ENCODE measurements at regions not wholly inside any gene's neighbourhood (a gene's known extent, or its start where the extent isn't known, plus 50 kb on each side); places are given as distances from the start of the nearest gene placed in this dataset.
A peak's percentile ranks its signal among the peaks of the same experiment; 100 is the strongest.
"Not testable (repeated sequence)": the region's sequence is repeated elsewhere in the genome, so short reads cannot be mapped to it uniquely, and the experiment has no call there.

DNA sequence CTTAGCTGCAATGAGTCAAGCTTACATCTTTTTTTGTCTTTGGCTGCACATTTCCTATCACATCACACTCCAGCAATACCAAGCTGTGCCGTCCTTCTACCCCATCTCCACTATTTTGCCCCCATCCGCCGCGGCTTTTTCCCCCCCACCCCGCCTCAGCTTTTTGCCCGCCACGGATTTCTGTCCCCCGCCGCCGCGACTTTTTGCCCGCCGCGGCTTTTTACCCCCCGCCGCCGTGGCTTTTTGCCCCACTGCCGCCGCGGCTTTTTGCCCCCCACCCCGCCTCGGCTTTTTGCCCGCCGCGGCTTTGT, 2785.4 kb downstream of the RPIA start:
- peak overlapping the region; percentile 90 for H3K27ac Mint-ChIP-seq

DNA sequence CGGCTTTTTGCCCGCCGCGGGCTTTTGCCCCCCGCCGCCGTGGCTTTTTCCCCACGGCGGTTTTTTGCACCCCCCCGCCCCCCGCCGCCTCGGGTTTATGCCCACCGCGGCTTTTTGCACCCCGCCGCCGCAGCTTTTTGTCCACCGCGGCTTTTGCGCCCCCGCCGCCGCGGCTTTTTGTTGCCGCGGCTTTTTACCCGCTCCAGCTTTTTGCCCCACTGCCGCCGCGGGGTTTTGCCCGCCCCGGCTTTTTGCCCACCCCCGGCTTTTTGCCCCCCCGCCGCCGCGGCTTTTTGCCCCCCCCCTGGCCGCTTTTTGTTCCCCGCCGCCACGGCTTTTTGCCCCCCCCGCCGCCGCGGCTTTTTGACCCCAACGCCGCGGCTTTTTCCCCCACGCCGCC, 2785.8 kb downstream of the RPIA start:
- not testable (repeated sequence) for H3K4me3 Mint-ChIP-seq; H3K27ac Mint-ChIP-seq; H3K4me1 Mint-ChIP-seq (ENCODE audit: low read depth); H3K36me3 Mint-ChIP-seq (ENCODE audit: low read depth); H3K9me3 Mint-ChIP-seq; DNase-seq (ENCODE audit: low spot score)
- peaks cover 17% of the 10 kb centered on the region for H3K27me3 Mint-ChIP-seq (ENCODE audit: low read depth)

More for the DNA sequence above, 2785.4 kb downstream of the RPIA start:
- Mint-ChIP-seq H3K27me3 (ENCODE audit: low read depth) (peaks cover 20% of the 10 kb centered on the region), H3K4me3 (peak overlapping the region; percentile 71)
- not testable (repeated sequence) for H3K36me3 Mint-ChIP-seq (ENCODE audit: low read depth); DNase-seq (ENCODE audit: low spot score); H3K9me3 Mint-ChIP-seq; H3K4me1 Mint-ChIP-seq (ENCODE audit: low read depth)

DNA sequence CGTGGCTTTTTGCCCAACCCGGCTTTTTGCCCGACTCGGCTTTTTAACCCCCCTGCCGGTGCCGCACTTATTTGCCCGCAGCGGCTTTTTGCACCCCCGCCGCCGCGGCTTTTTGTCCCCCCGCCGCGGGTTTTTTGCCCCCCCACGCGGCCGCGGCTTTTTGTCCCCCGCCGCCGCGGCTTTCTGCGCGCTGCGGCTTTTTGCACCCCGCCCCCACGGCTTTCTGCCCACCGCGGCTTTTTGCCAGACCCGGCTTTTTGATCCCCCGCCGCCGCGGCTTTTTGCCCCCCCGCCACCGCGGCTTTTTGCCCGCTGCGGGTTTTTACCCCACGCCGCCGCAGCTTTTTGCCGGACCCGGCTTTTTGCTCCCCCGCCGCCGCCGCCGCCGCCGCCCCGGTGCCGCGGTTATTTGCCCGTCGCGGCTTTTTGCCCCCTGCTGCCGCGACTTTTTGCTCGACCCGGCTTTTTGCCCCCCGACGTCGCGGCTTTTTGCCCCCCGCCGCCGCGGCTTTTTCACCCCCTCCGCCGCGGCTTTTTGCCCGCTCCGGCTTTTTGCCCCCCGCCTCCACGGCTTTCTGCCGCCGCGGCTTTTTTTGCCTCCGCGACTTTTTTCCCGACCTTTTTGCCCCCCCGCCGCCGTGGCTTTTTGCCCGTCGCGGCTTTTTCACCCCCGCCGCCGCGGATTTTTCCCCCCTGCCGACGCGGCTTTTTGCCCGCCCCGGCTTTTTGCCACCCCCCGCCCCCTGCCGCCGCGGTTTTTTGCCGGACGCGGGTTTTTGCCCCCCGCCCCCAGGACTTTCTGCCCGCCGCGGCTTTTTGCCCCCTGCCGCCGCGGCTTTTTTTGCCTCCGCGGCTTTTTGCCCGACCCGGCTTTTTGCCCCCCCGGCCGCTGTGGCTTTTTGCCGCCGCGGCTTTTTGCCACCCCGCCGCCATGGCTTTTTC, 2786.5 kb downstream of the RPIA start:
- Mint-ChIP-seq H3K4me1 (ENCODE audit: low read depth) (peaks cover 2% of the 10 kb centered on the region), H3K4me3 (no peak overlapping the region), H3K9me3 (no peaks in the 10 kb centered on the region), H3K27ac (no peak overlapping the region), H3K36me3 (ENCODE audit: low read depth) (peaks cover 1% of the 10 kb centered on the region), H3K27me3 (ENCODE audit: low read depth) (peaks cover 17% of the 10 kb centered on the region)
- DNase-seq (ENCODE audit: low spot score) = no peak

DNA sequence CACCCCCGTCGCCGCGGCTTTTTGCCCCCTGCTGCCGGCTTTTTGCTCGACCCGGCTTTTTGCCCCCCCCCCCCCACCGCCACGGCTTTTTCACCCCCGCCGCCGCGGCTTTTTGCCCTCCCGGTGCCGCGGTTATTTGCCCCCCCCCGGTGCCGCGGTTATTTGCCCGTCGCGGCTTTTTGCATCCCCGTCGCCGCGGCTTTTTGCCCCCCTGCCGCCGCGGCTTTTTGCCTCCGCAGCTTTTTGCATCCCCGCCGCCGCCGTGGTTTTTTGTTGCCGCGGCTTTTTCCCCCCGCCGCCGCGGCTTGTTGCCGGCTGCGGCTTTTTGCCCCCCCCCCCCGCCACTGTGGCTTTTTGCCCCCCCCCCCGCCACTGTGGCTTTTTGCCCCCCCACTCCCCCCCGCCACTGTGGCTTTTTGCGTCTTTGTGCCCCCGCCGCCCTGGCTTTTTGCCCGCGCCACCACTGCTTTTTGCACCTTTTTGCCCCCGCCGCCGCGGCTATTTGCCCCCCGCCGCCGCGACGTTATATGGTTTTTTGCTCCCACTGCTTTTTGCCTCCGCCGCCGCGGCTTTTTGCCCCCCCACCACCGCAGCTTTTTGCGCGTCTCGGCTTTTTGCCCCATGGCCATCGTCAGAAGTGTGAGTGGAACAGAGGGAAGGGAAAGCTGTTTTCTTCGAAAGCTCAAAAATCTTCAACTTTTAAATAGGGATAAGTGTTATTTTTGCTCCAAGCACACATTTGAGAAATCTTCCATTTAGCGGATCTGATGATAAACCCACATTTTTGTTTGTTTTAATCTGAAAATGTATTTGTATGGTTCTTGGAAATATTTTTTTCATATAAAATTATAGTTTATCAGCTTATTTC, 2787.6 kb downstream of the RPIA start:
- H3K27ac Mint-ChIP-seq = peak overlapping the region; percentile 57
- not testable (repeated sequence) for DNase-seq (ENCODE audit: low spot score); H3K9me3 Mint-ChIP-seq; H3K36me3 Mint-ChIP-seq (ENCODE audit: low read depth); H3K4me1 Mint-ChIP-seq (ENCODE audit: low read depth)
- H3K27me3 Mint-ChIP-seq (ENCODE audit: low read depth) = peaks cover 17% of the 10 kb centered on the region
- H3K4me3 Mint-ChIP-seq = peak overlapping the region; percentile 40

DNA sequence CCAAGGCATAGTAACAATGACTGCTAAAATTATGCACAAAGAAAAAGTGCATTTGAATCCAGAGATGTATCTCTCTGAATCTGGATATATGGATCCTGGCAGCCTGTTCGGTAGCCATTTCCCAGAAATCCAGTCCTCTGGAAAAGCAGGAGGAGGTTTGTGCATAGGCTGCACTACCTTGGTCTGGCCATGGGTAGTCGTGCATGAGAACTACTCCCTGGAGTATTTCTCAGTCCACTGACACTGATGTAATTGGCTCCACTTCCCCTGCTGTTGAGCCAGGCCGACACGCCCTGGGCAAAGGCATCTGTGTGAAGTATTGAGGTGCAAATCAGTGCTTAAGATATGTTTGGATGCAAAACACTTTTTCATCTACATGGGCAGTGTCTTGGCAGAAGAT, 2793.8 kb downstream of the RPIA start:
- H3K9me3 Mint-ChIP-seq; H3K4me1 Mint-ChIP-seq (ENCODE audit: low read depth); H3K4me3 Mint-ChIP-seq; DNase-seq (ENCODE audit: low spot score); H3K27ac Mint-ChIP-seq; H3K27me3 Mint-ChIP-seq (ENCODE audit: low read depth); H3K36me3 Mint-ChIP-seq (ENCODE audit: low read depth): not testable (repeated sequence)

DNA sequence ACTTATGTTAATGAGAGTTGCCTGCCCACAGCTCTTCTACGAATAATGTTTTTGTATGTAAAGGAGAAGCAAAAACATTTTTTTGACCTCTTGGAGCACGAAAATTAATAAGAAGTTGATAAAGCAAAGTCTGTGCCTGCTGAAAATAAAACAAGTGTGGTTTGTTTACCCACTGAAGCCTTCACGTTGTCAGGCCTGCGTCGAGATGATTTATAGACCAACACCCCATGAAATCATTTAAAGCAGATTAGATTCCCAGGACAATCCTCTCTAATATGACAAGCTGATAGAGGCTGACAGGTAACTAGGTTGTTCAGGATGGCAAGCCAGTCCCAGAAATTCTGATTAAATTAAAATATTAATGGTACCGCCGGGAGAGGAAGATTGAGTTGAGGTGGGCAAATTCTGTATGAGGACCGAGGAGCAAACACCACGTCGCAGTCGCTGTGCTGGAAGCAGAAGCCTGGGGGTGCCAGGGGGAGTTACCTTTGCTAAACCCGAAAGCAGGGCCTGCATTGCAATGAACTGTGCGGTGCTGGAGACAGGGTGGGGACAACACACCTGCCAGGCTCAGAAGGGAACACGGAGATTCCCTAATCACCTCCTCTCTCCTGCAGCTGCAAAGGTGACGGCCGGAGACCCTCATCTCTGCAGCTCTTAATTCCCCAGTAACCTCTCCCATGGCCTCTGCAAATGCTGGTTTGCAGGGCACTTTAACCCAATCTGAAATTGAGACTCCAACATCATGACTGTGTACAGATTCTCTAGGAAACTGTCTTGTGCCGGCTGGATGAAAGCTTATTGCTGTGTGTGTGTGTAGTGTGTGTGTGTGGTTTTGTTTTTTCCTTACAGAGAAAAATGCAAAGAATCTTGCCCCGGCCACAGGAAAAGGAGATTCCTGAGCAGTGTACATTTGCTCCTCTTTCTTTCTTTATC, 2805.9 kb downstream of the RPIA start:
- not testable (repeated sequence) for H3K36me3 Mint-ChIP-seq (ENCODE audit: low read depth); DNase-seq (ENCODE audit: low spot score); H3K9me3 Mint-ChIP-seq; H3K27me3 Mint-ChIP-seq (ENCODE audit: low read depth); H3K4me3 Mint-ChIP-seq; H3K27ac Mint-ChIP-seq; H3K4me1 Mint-ChIP-seq (ENCODE audit: low read depth)

DNA sequence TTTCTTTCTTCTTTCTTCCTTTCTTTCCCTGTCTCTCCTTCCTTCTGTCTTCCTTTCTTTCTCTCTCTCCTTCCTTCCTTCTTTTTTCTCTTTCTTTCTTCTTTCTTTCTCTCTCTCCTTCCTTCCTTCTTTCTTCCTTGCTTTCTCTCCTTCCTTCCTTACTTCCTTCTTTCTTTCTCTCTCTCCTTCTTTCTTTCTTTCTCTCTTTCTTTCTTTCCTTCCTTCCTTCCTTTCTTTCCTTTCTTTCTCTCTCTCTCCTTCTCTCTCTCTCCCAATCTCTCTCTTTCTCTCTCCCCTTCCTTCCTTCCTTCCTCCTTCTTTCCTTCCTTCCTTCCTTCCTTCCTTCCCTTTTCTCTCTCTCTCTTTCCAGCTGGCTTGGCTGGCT, 2806.6 kb downstream of the RPIA start:
- H3K27me3 Mint-ChIP-seq (ENCODE audit: low read depth); H3K36me3 Mint-ChIP-seq (ENCODE audit: low read depth); H3K9me3 Mint-ChIP-seq; H3K4me3 Mint-ChIP-seq; DNase-seq (ENCODE audit: low spot score); H3K27ac Mint-ChIP-seq; H3K4me1 Mint-ChIP-seq (ENCODE audit: low read depth): not testable (repeated sequence)

DNA sequence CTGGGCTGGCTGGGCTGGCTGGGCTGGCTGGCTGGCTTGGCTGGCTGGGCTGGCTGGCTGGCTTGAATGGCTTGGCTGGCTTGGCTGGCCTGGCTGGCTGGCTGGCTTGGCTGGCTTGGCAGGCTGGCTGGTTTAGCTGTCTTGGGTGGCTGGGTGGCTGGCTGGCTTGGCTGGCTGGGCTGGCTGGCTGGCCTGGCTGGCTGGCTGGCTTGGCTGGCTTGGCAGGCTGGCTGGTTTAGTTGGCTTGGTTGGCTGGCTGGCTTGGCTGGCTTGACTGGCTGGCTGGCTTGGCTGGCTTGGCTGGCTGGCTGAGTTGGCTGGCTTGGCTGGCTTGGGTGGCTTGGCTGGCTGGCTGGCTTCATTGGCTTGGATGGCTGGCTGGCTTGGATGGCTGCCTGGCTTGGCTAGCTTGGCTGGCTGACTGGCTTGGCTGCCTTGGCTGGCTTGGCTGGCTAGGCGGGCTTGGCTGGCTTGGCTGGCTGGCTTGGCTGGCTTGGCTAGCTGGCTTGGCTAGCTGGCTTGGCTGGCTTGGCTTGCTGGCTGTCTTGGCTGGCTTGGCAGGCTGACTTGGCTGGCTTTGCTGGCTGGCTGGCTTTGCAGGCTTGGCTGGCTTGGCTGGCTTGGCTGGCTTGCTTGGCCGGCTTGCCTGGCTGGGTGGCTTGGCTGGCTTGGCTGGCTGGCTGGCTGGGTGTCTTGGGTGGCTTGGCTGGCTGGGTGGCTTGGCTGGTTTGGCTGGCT, 2807.2 kb downstream of the RPIA start:
- not testable (repeated sequence) for H3K27ac Mint-ChIP-seq; H3K36me3 Mint-ChIP-seq (ENCODE audit: low read depth); H3K4me3 Mint-ChIP-seq; H3K9me3 Mint-ChIP-seq; DNase-seq (ENCODE audit: low spot score); H3K4me1 Mint-ChIP-seq (ENCODE audit: low read depth); H3K27me3 Mint-ChIP-seq (ENCODE audit: low read depth)

DNA sequence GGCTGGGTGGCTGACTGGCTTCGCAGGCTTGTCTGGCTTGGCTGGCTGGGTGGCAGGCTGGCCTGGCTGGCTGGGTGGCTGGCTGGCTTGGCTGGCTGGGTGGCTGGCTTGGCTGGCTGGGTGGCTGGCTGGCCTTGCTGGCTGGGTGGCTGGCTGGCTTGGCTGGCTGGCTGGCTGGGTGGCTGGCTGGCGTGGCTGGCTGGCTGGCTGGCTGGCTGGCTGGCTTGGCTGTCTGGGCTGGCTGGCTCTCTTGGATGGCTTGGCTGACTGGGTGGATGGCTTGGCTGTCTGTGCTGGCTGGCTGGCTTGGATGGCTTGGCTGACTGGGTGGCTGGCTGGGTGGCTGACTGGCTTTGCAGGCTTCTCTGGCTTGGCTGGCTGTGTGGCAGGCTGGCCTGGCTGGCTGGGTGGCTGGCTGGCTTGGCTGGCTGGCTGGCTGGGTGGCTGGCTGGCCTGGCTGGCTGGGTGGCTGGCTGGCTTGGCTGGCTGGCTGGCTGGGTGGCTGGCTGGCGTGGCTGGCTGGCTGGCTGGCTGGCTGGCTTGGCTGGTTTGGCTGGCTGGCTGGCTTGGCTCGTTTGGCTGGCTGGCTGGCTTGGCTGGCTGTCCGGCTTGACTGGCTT, 2808.1 kb downstream of the RPIA start:
- not testable (repeated sequence) for H3K36me3 Mint-ChIP-seq (ENCODE audit: low read depth); H3K4me1 Mint-ChIP-seq (ENCODE audit: low read depth); DNase-seq (ENCODE audit: low spot score); H3K4me3 Mint-ChIP-seq; H3K27me3 Mint-ChIP-seq (ENCODE audit: low read depth); H3K9me3 Mint-ChIP-seq; H3K27ac Mint-ChIP-seq

DNA sequence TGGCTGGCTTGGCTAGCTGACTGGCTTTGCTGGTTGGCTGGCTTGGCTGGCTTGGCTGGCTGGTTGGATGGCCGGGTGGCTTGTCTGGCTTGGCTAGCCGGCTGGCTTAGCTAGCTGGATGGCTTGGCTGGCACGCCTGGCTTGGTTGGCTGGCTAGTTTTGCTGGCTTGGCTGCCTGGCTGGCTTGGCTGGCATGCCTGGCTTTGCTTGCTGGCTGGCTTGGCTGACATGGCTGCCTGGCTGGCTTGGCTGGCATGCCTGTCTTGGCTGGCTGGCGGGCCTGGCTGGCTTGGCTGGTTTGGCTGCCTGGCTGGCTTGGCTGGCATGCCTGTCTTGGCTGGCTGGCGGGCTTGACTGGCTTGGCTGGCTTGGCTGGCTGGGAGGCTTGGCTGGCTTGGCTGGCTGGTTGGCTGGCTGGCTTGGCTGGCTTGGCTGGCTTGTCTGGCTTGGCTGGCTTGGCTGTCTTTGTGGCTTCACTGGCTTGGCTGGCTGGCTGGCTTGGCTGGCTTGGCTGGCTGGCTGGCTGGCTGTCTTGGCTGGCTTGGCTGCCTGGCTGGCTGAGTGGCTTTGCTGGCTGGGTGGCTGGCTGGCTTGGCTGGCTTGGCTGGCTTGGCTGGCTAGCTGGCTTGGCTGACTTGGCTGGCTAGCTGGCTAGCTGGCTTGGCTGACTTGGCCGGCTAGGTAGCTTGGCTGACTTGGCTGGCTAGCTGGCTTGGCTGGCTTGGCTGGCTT, 2808.9 kb downstream of the RPIA start:
- not testable (repeated sequence) for H3K4me3 Mint-ChIP-seq; H3K4me1 Mint-ChIP-seq (ENCODE audit: low read depth); H3K36me3 Mint-ChIP-seq (ENCODE audit: low read depth); DNase-seq (ENCODE audit: low spot score); H3K27ac Mint-ChIP-seq; H3K9me3 Mint-ChIP-seq; H3K27me3 Mint-ChIP-seq (ENCODE audit: low read depth)

DNA sequence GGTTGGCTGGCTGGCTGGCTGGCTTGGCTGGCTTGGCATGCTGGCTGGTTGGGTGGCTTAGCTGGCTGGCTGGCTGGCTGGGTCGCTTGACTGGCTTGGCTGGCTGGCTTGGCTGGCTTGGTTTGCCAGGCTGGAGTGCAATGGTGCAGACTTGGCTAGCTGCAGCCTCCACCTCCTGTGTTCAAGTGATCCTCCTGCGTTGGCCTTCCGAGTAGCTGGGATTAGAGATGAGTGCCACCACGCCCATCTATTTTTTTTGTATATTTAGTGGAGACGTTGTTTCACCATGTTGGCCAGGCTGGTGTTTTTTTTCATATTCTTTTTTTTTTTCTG, 2809.5 kb downstream of the RPIA start:
- H3K27ac Mint-ChIP-seq; H3K4me3 Mint-ChIP-seq; H3K4me1 Mint-ChIP-seq (ENCODE audit: low read depth); H3K9me3 Mint-ChIP-seq; DNase-seq (ENCODE audit: low spot score); H3K27me3 Mint-ChIP-seq (ENCODE audit: low read depth); H3K36me3 Mint-ChIP-seq (ENCODE audit: low read depth): not testable (repeated sequence)

DNA sequence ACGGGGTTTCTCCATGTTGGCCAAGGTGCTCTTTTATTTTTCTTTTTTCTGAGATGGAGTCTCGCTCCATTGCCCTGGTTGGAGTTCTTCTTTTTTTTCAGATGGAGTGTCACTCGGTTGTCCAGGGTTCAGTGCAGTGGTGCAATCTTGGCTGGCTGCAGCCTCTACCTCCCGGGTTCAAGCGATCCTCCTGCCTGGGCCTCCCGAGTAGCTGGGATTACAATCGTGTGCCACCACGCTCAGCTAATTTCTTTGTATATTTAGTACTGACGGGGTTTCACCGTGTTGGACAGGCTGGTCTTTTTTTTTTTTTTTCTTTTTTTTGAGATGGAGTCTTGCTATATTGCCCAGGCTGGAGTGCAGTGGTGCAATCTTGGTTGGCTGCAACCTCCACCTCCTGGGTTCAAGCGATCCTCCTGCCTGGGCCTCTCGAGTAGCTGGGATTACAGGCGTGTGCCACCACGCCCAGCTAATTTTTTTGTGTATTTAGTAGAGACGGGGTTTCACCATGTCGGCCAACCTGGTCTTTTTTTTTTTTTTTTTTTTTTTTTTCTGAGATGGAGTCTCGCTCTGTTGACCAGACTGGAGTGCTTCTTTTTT, 2810.1 kb downstream of the RPIA start:
- H3K27me3 Mint-ChIP-seq (ENCODE audit: low read depth); H3K27ac Mint-ChIP-seq; H3K9me3 Mint-ChIP-seq; H3K4me3 Mint-ChIP-seq; H3K36me3 Mint-ChIP-seq (ENCODE audit: low read depth); DNase-seq (ENCODE audit: low spot score); H3K4me1 Mint-ChIP-seq (ENCODE audit: low read depth): not testable (repeated sequence)
